ENCODE measurements at regions not wholly inside any gene's neighbourhood (a gene's known extent, or its start where the extent isn't known, plus 50 kb on each side); places are given as distances from the start of the nearest gene placed in this dataset.

- TF ChIP-seq CTCF (conservative IDR thresholded peaks at IDR 0.05 in 1 of 2, IDR thresholded peaks at IDR 0.05 in 1 of 2; ENCODE audit: low read depth in 1 of 2, low read length in 2 of 2) (no peak), EZH2 (IDR thresholded peaks at IDR 0.05; ENCODE audit: low read length, missing control alignments) (no peak)
Measured at GRCh38 chr15:98551936-98552562, 96.3 kb upstream of the IGF1R start.
